GM10248 (cell line): ENCODE measurements at regions not wholly inside any gene's neighbourhood (a gene's known extent, or its start where the extent isn't known, plus 50 kb on each side); places are given as distances from the start of the nearest gene placed in this dataset.

Source experiments
- CTCF ChIA-PET: fragments of 300-600 bp; sonication (Branson Sonifier 250); formaldehyde crosslinking; extraction: SDS; loops from one replicate; lab custom pipeline; 2021; ENCODE audit warnings: antibody characterized with exemption; lab: Yijun Ruan, JAX
- POLR2A ChIA-PET: fragments of 350-650 bp; sonication (Branson Sonifier 250); formaldehyde crosslinking; extraction: SDS; loops from one replicate; lab custom pipeline; 2020; ENCODE audit warnings: antibody characterized with exemption; lab: Yijun Ruan, JAX
- DNase-seq: peaks from one replicate; pipeline ENCODE4 v3.0.0; 2012; ENCODE audit errors: extremely low spot score
- CTCF ChIP-seq: IDR thresholded peaks from 2 replicates; pipeline ENCODE4 v1.5.1; 2012; ENCODE audit warnings: mild to moderate bottlenecking, low read depth; ENCODE audit errors: extremely low read depth, missing control alignments, control extremely low read depth

- CTCF ChIA-PET = interaction anchor here (1.0 to 1.1 kb wide), 2 partner anchors 9 to 15 kb away, joined by 3 to 4 read pairs; no protein-coding TSS in a partner anchor
- no peak for TF ChIP-seq CTCF
- DNase-seq = no peak
- POLR2A ChIA-PET = no interaction called here
Measured at GRCh38 chr21:15249285-15249993, 184.6 kb upstream of the NRIP1 start.

GRCh38 chr21:15250384-15250783 is 185.6 kb upstream of the NRIP1 start:
- no peak for TF ChIP-seq CTCF
- ChIA-PET POLR2A (no interaction called here), CTCF (interaction anchor here (1.0 to 1.3 kb wide), 3 partner anchors 8 to 16 kb away, joined by 3 to 4 read pairs (median 3); no protein-coding TSS in a partner anchor)
- DNase-seq = no peak

GRCh38 chr21:15252431-15252830 is 187.6 kb upstream of the NRIP1 start:
- ChIA-PET CTCF (no interaction called here), POLR2A (no interaction called here)
- no peak for DNase-seq
- no peak for TF ChIP-seq CTCF

- TF ChIP-seq CTCF = no peak
- ChIA-PET CTCF (interaction anchor here (1.1 kb wide), 1 partner anchor 119 kb away, joined by 3 read pairs; no protein-coding TSS in a partner anchor), POLR2A (no interaction called here)
- DNase-seq = no peak
Measured at GRCh38 chr21:15254111-15254510, 189.3 kb upstream of the NRIP1 start.

GRCh38 chr21:15255261-15255660 is 190.5 kb upstream of the NRIP1 start:
- TF ChIP-seq CTCF = no peak
- CTCF ChIA-PET = interaction anchor here (1.0 kb wide), 1 partner anchor 24 kb away, joined by 3 read pairs; no protein-coding TSS in a partner anchor
- DNase-seq = no peak
- POLR2A ChIA-PET = no interaction called here

GRCh38 chr21:15255763-15256162 is 191.0 kb upstream of the NRIP1 start:
- TF ChIP-seq CTCF = no peak
- POLR2A ChIA-PET = no interaction called here
- CTCF ChIA-PET = interaction anchor here (1.3 kb wide), 1 partner anchor 8 kb away, joined by 3 read pairs; no protein-coding TSS in a partner anchor
- DNase-seq = no peak
